ENCODE measurements at regions not wholly inside any gene's neighbourhood (a gene's known extent, or its start where the extent isn't known, plus 50 kb on each side); places are given as distances from the start of the nearest gene placed in this dataset.

DNA sequence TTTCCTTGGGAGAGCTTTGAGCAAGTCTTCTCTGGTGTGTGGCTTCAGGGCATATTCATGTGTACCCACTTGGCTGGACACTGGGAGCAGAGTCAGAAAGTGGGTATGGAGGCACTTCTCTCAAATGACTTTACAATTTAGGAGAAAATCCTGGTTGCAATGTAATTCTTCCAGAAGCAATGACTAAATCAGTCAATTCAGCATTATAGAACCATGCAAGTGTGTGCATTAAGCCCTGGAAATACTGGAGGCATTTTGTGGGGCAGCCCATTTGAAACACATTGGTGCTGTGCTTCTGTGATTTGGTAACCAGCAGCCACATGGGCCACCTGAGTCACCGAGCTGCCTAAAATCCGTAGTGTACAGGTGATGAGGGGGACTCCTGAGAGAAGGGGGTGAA lies 94.6 kb upstream of the TAS2R1 start (continued):
- TF ChIP-seq GABPA (IDR thresholded peaks at IDR 0.05 in 1 of 2, conservative IDR thresholded peaks at IDR 0.05 in 1 of 2), result no peak

DNA sequence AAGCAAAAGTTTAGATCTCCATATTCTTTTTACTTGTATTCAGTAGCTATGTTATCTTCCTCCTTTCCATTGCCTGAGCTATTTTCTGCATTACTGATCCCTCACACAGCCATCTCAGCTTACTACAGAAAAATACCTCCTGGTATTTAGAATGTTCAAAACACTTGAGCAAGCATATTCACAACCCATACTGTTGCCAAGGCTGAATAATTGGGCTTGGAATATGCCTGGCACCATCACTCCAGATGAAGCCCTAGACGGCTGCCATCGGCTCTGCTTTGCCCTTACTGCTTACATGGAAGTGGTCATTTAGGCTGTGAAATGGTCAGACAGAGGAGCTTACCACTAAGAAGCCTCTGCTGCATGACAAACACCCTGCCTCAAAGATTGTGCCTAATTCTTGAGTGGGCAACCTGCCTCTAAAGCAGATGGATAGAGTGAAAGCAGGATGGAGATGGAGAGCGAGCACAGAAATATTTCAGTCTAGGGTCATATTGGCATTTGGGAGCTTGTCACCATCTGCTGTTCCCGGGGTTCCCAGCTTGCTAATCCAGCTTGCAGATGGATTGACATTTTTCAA lies 92.5 kb upstream of the TAS2R1 start:
- Histone ChIP-seq H3K4me3 (ENCODE audit: low read depth in 1 of 3, low read length in 3 of 3) (no peak overlapping the region), H3K27ac (ENCODE audit: low read depth in 1 of 2, low read length in 2 of 2) (no peak overlapping the region), H3K27me3 (ENCODE audit: control insufficient read depth in 4 of 4, insufficient read depth in 4 of 4, low read length in 3 of 4) (no peaks in the 10 kb centered on the region), H3K9me3 (ENCODE audit: control insufficient read depth in 4 of 4, low read length in 3 of 4) (no peaks in the 10 kb centered on the region), H3K36me3 (ENCODE audit: control insufficient read depth in 4 of 4, insufficient read depth in 3 of 4, low read depth in 1 of 4, low read length in 3 of 4) (no peaks in the 10 kb centered on the region), H3K4me1 (ENCODE audit: control insufficient read depth in 4 of 4, insufficient read depth in 4 of 4, low read length in 3 of 4) (no peaks in the 10 kb centered on the region), H3K9ac (ENCODE audit: low read depth in 1 of 2, low read length in 2 of 2) (no peak overlapping the region)
- TF ChIP-seq SP1 (IDR thresholded peaks at IDR 0.05), result no peak
- TF ChIP-seq TAF1 (conservative IDR thresholded peaks at IDR 0.05), result no peak
- TF ChIP-seq NR2F2 (IDR thresholded peaks at IDR 0.05), result no peak
- TF ChIP-seq HNF4A (conservative IDR thresholded peaks at IDR 0.05), result no peak
- no peak for TF ChIP-seq MAX (IDR thresholded peaks at IDR 0.05)
- 87% methylated on average over 4 of the region's 4 CpGs for WGBS
- DNase-seq (ENCODE audit: low spot score), result no peak

DNA sequence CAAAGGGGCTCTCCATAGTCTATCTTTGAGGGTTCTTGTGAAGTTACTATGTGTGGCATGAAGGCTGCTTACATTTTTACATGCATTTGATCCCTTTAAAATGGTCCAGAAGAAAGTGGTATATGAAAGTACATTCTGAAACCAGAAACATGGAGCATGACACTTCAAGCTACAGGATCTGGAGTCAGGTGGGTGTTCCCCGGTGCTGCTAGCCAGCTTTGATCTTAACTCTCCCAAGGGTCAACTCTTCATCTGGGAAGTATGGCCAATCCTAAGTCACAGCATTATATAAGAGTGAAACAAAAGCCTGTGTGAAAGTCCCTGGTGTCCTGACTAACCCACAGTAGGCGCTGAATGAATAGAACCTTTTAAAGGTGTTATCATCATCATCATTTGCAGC lies 91.0 kb upstream of the TAS2R1 start:
- 79% methylated on average over 2 of the region's 2 CpGs for WGBS
- DNase-seq (ENCODE audit: low spot score), result no peak
- Histone ChIP-seq H3K4me1 (ENCODE audit: control insufficient read depth in 4 of 4, insufficient read depth in 4 of 4, low read length in 3 of 4) (no peaks in the 10 kb centered on the region), H3K9me3 (ENCODE audit: control insufficient read depth in 4 of 4, low read length in 3 of 4) (no peaks in the 10 kb centered on the region), H3K36me3 (ENCODE audit: control insufficient read depth in 4 of 4, insufficient read depth in 3 of 4, low read depth in 1 of 4, low read length in 3 of 4) (no peaks in the 10 kb centered on the region), H3K27ac (ENCODE audit: low read depth in 1 of 2, low read length in 2 of 2) (no peak overlapping the region), H3K9ac (ENCODE audit: low read depth in 1 of 2, low read length in 2 of 2) (no peak overlapping the region), H3K27me3 (ENCODE audit: control insufficient read depth in 4 of 4, insufficient read depth in 4 of 4, low read length in 3 of 4) (no peaks in the 10 kb centered on the region), H3K4me3 (ENCODE audit: low read depth in 1 of 3, low read length in 3 of 3) (no peak overlapping the region)
- TF ChIP-seq GABPA (IDR thresholded peaks at IDR 0.05 in 1 of 2, conservative IDR thresholded peaks at IDR 0.05 in 1 of 2) (no peak), MAX (IDR thresholded peaks at IDR 0.05) (no peak), ATF3 (IDR thresholded peaks at IDR 0.05) (no peak), HNF4G (IDR thresholded peaks at IDR 0.05) (no peak), RAD21 (IDR thresholded peaks at IDR 0.05) (no peak), TAF1 (conservative IDR thresholded peaks at IDR 0.05) (no peak)
- TF ChIP-seq, protein P1, sequence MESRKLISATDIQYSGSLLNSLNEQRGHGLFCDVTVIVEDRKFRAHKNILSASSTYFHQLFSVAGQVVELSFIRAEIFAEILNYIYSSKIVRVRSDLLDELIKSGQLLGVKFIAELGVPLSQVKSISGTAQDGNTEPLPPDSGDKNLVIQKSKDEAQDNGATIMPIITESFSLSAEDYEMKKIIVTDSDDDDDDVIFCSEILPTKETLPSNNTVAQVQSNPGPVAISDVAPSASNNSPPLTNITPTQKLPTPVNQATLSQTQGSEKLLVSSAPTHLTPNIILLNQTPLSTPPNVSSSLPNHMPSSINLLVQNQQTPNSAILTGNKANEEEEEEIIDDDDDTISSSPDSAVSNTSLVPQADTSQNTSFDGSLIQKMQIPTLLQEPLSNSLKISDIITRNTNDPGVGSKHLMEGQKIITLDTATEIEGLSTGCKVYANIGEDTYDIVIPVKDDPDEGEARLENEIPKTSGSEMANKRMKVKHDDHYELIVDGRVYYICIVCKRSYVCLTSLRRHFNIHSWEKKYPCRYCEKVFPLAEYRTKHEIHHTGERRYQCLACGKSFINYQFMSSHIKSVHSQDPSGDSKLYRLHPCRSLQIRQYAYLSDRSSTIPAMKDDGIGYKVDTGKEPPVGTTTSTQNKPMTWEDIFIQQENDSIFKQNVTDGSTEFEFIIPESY (IDR thresholded peaks at IDR 0.05), result no peak

DNA sequence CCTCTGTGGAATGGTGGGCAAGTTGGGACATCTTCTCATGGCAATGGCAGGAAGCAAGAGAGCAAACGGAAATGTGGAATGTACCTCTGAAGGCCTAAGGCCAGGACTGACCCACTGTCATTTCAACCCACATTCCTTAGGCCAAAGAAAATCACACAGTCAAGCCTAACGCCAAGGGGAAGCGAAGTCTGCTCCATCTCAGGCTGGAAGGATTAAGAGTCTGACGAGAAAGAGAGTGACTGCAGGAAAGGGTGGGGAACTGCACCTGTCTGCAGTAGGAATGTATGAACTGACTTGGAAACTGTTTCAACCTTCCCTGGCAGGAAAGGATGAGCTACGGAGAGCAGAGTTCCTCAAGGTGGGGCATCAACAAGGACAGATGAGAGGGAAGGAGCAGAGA lies 90.2 kb upstream of the TAS2R1 start:
- no peak overlapping the region for H3K4me3 ChIP-seq (ENCODE audit: low read depth in 1 of 3, low read length in 3 of 3)
- no peak for TF ChIP-seq FOXA2 (IDR thresholded peaks at IDR 0.05)
- TF ChIP-seq RAD21 (IDR thresholded peaks at IDR 0.05), result no peak
- TF ChIP-seq RXRA (IDR thresholded peaks at IDR 0.05), result no peak
- TF ChIP-seq, protein P1 (IDR thresholded peaks at IDR 0.05), result no peak
- no peak for TF ChIP-seq MAX (IDR thresholded peaks at IDR 0.05)
- 68% methylated on average over 5 of the region's 5 CpGs for WGBS
- H3K9me3 ChIP-seq (ENCODE audit: control insufficient read depth in 4 of 4, low read length in 3 of 4), result no peaks in the 10 kb centered on the region
- H3K36me3 ChIP-seq (ENCODE audit: control insufficient read depth in 4 of 4, insufficient read depth in 3 of 4, low read depth in 1 of 4, low read length in 3 of 4), result no peaks in the 10 kb centered on the region
- no peak overlapping the region for H3K9ac ChIP-seq (ENCODE audit: low read depth in 1 of 2, low read length in 2 of 2)
- H3K4me1 ChIP-seq (ENCODE audit: control insufficient read depth in 4 of 4, insufficient read depth in 4 of 4, low read length in 3 of 4), result no peaks in the 10 kb centered on the region
- no peak for DNase-seq (ENCODE audit: low spot score)
- H3K27me3 ChIP-seq (ENCODE audit: control insufficient read depth in 4 of 4, insufficient read depth in 4 of 4, low read length in 3 of 4), result peaks cover 0 to 2% (median 0%) of the 10 kb centered on the region in 4 donors
- H3K27ac ChIP-seq (ENCODE audit: low read depth in 1 of 2, low read length in 2 of 2), result no peak overlapping the region
